HL-60 (cell line): ENCODE measurements at regions not wholly inside any gene's neighbourhood (a gene's known extent, or its start where the extent isn't known, plus 50 kb on each side); places are given as distances from the start of the nearest gene placed in this dataset.

ENCODE experiments used
- DNase-seq, 2 experiments: peaks; one replicate each; pipeline ENCODE4 v3.0.0-alpha.2; 2010 to 2020; ENCODE audit warnings: low read depth in 1 of 2, low spot score in 1 of 2
- H3K27ac ChIP-seq: fragments of 250-450 bp; sonication (Bioruptor Pico); replicated peaks from 2 replicates; pipeline ENCODE4 v1.5.1; 2020; ENCODE audit warnings: mild to moderate bottlenecking, moderate library complexity
- H3K27me3 ChIP-seq: fragments of 250-450 bp; sonication (Bioruptor Pico); 2 replicates; pipeline ENCODE4 v1.5.1; 2021; ENCODE audit warnings: mild to moderate bottlenecking, moderate library complexity; ENCODE audit not compliant: insufficient read depth, poor library complexity, severe bottlenecking
- H3K4me3 ChIP-seq: replicated peaks from 2 replicates; pipeline ENCODE4 v1.5.1; 2011; ENCODE audit warnings: mild to moderate bottlenecking, control low read depth, low read length; ENCODE audit not compliant: insufficient read depth
- CTCF ChIP-seq: IDR thresholded peaks from one replicate; pipeline ENCODE4 v1.5.1; 2011; ENCODE audit warnings: low read length, control low read depth, inconsistent platforms; ENCODE audit not compliant: insufficient read depth
- GABPA ChIP-seq: IDR thresholded peaks from 2 replicates; pipeline ENCODE4 v1.6.1; 2012; ENCODE audit warnings: low read depth
- POLR2AphosphoS5 ChIP-seq: IDR thresholded peaks from 2 replicates; pipeline ENCODE4 v1.6.1; 2012; ENCODE audit warnings: low read depth
- REST ChIP-seq: IDR thresholded peaks from 2 replicates; pipeline ENCODE4 v1.6.1; 2012; ENCODE audit warnings: low read depth; ENCODE audit not compliant: insufficient replicate concordance
- SPI1 ChIP-seq: IDR thresholded peaks from 2 replicates; pipeline ENCODE4 v1.6.1; 2012; ENCODE audit warnings: low read depth, mild to moderate bottlenecking, borderline replicate concordance

GRCh38 chr1:68378296-68379084, 71.3 kb downstream of the RPE65 start:
- TF ChIP-seq REST (no peak), GABPA (no peak), CTCF (no peak), POLR2AphosphoS5 (no peak), SPI1 (no peak)
- DNase-seq, result no peak
- H3K27me3 ChIP-seq, result no peaks in the 10 kb centered on the region
- no peak overlapping the region for H3K27ac ChIP-seq
- no peak overlapping the region for H3K4me3 ChIP-seq

GRCh38 chr1:68377098-68377497, 72.7 kb downstream of the RPE65 start:
- TF ChIP-seq CTCF, result no peak
- no peak for TF ChIP-seq POLR2AphosphoS5
- Histone ChIP-seq H3K4me3 (no peak overlapping the region), H3K27me3 (no peaks in the 10 kb centered on the region), H3K27ac (no peak overlapping the region)
- no peak for DNase-seq

- Histone ChIP-seq H3K27me3 (no peaks in the 10 kb centered on the region), H3K27ac (no peak overlapping the region), H3K4me3 (no peak overlapping the region)
- no peak for DNase-seq
- TF ChIP-seq CTCF, result no peak
- TF ChIP-seq POLR2AphosphoS5, result no peak
- TF ChIP-seq REST, result no peak
These were observed 73.3 kb downstream of the RPE65 start for GRCh38 chr1:68376441-68376840.

- TF ChIP-seq REST (no peak), CTCF (no peak), GABPA (no peak), POLR2AphosphoS5 (no peak), SPI1 (no peak)
- no peaks in the 10 kb centered on the region for H3K27me3 ChIP-seq
- DNase-seq, result no peak
- H3K27ac ChIP-seq, result no peak overlapping the region
- no peak overlapping the region for H3K4me3 ChIP-seq
These were observed 73.8 kb downstream of the RPE65 start for GRCh38 chr1:68375919-68376318.
